Hematopoietic multipotent progenitor cell treated with erythropoietin and hydrocortisone succinate and interleukin-3 and kit ligand, for 6 days (in vitro differentiated cells): ENCODE measurements at regions not wholly inside any gene's neighbourhood (a gene's known extent, or its start where the extent isn't known, plus 50 kb on each side); places are given as distances from the start of the nearest gene placed in this dataset.
A peak's percentile ranks its signal among the peaks of the same experiment; 100 is the strongest.

Source experiments
- DNase-seq: peaks from one replicate; pipeline ENCODE4 v3.0.0-alpha.2; 2015

DNA sequence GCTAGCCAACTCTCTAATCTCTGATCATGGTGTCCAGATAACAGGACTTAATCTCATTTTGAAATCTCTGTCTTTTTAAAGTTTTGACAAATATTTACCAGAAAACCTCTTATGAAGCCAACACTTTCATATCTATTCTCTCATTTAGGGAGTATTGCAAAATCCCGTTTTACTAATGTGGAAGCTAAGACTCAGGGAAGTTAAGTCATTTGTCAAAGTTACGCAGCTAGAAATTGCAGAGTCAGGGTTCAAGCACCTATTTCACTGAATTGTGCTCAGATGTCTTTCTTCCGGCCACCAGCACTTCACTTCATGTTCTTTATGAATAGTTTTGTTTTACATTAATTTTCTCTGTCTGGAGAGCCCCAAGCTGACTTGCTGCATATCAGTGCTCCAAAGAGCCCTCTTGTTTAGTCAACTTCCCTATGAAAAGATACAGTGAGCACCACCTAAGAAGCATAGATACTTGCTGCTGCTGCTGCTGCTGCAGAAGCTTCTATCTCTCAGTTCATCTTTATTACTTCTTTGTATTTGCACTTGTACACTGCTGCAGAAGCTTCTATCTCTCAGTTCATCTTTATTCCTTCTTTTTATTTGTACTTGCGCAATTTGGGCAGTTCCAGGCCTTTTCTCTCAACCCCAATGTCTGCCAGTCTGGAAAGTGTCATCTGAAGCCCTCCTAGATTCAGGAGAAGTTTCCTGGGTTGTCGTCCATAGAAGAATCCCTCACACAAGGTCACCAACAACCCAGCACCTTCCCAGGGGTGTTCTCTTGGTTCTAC lies 329.7 kb downstream of the MAFB start:
- no peak for DNase-seq

DNA sequence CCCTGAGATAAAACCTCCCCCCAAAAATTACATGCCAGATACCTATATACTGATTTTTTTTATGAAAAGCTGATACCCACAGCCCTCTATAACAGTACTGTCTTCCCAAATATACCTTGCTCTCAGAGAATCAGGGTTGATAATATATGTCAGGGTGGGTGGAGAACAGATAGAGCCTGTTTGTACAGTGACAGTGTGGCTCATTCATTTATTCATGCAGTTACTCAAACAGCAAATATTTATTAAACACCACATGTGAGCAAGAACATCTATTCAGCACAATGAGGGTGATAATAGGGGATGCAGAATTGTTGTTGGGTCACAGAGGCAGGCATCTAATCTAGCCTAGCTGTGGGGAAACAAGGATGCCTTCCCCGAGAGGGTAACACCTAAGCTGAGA lies 334.2 kb downstream of the MAFB start:
- no peak for DNase-seq

DNA sequence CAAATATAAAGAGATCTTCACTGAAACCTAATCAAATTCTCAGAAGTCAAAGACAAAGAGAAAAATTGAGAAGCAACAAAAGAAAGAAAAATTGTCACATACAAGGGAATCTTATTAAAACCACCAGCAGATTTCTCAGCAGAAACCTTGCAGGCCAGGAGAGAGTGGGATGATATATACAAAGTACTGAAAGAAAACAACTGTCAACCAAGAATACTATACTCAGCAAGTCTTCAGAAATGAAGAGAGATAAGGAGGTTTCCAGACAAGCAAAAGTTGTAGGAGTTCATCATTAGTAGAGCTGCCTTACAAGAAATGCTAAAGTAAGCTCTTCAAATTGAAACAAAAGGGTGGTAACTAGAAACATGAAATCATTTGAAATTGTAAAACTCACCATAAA lies 345.6 kb downstream of the MAFB start:
- no peak for DNase-seq

DNA sequence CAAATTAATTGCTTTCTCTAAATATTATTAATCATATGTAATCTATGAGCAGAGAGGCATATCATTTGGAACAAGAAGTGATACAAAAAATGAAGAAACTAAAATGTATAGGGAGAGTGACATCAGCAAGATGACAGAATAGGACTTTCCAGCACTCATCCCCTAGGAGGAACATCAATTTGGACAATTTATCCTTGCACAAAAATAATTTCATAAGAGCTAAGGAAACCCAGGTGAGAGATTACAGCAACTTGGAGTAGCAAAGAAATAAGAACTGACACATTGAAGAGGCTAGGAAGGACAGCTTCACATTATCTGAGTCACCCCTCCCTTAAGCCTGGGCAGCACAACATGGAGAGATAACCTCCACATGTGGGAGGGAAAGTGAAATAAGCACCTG lies 347.5 kb downstream of the MAFB start:
- no peak for DNase-seq

DNA sequence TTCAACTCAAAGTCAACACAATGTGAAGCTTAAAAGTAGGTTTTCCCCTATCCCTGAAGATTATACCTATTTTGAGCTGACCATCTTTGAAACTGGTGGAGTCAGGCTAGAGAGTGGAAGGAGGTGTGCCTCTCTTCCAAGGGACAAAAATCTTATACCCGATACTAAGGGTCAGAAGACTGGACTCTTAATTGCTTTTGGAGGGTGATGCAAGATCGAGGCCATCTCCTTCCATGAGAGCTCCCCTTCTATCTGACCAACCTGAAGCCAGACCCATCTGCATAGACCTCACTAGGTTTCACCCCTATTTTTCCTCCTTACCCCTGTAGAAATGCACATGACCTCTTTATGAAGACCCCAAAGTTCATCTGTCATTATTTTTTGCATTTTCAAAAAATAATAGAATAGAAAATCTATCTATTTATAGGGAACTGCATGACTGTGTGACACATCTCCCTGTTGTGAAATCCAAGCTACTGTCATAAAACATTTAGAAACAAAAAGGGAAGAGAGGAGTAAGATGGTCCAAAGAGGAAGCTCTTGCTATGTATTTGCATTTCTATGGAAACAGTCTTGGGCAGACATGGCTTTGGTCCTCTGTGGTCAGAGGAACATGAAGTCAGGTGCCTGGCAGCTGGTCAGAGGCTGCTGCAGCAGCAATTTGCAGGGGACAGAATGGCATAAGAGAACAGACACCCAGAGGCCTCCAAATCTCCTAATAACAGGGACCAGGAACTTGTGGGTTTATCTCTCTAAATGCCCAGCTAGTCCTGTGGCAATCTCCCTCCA lies 349.2 kb downstream of the MAFB start:
- peak; percentile 3 for DNase-seq

DNA sequence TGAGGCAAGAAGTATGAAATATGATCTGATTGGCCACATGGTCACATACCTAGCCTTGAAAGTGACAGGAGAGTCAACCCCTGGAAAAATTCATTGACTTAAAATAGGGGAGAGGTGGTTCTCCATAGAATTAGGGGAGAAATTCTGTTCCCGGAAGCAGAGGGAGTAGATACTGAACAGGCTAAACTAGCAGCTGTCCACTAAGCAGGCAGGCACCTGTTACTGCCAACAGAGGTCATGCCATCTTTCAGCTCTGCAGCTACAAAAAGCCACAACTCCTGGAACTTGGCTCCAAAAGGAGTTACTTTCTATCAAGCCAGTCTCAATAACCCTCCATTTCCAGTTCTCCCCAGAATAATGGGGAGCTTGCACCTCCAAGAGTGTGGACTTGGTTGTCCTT lies 352.5 kb downstream of the MAFB start:
- DNase-seq: no peak

DNA sequence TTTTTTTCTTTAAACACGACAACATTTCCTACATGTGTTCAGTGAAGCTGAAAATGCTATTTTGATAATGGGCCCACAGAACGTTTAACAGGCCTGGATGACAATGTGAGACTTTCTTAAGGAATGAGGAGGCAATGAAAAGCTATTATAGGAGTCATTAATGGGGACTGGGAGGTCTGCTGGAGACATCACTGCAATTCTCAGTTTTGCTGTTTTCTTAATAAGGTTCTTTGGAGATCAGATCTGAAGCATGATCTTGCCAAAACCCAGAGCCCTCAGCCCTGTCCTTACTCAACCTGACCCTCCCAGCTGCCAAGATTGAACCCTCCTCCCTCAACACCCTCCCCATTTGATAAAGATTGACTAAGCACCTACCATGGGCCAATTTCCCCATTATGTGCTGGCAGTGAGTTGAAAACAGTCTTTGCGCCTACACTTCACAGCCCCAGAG lies 353.1 kb downstream of the MAFB start:
- no peak for DNase-seq

DNA sequence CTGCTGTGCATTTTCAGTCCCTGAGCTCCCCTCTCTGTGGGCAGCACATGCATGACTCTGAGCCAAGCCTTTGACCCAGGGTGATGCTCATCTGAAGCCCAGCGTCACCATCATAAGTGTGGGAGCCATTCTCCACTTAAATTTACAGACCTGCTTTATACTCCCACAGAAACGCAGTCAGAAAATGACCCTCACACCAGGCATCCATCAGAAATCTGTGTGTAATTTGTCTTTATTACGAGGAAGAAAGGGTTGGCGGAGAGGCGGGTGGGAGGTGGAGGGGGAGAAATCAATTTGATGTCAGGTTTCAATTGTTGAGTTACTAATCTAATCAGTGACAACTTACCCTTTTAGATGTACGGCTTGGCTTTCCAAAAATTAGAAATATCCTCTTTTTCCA lies 353.6 kb downstream of the MAFB start:
- no peak for DNase-seq

DNA sequence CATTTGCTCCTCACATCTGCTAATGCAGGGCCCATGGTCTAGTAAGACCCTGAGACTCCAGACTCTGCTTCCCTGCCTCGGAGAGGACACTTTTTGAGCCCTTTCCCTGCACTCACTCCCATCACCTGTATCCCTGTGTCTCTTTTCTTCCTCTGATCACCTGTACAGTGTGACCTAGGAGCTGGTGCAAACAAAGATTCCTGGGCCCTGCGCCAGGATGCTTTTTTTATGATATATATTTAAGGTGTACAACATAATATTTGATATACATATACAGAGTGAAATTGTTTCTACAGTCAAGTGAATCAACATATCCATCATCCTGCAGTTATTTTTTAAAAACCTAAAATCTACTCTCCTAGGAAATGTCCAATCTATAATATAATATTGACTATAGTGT lies 355.4 kb downstream of the MAFB start:
- DNase-seq: no peak

DNA sequence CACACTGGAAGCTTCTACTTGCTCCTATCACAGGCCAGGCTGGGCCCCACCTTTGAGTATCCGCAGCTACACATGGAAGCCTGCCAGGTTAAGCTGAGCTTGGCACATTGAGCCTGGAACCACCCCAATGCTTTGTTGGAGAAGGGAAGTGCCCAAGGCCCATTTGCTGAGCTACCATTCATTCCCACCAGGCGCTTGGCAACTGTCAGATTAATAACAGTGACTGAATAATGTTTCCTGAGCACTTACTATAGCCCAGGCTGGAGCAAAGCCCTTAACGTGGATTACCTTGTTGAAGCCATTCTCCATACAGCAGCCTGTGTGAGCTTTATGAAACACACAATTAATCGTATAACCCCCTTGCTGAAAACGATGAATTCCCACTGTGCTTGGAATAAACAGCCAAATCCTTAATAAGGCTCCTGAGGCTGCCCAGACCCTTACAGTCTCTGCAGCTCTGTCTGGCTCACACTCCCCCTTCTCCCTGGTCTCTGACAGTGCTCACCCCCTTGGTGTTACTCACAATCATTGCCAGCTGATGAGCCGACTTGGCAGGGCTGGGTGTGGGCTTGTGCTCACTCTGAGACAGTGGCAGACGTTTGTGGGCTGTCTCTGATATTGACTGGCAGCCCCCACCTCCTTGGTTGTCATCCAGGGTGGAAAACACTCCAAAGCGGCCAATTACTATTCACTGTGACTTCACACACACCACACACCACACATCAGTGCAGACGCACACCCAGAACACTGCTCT lies 357.1 kb downstream of the MAFB start:
- DNase-seq: no peak

DNA sequence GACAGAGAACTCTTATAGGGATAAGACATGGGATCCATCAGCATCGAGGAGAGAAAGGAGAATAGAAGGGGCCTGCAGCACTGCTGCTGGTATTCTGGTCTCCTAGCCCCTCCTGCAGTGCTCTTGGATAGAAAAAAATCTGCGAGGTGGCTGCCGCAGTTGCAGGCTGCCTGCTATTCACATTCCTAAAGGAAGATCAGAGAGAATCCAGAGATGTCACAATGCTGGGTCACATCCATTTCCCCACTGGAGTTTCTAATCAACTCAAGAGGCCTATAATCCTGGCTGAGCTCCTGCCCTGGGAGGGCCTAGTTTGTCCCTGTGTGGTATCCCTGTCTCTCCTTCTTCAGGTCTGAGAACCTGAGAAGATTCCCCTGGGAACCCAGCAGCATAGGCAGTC lies 357.8 kb downstream of the MAFB start:
- DNase-seq: no peak

DNA sequence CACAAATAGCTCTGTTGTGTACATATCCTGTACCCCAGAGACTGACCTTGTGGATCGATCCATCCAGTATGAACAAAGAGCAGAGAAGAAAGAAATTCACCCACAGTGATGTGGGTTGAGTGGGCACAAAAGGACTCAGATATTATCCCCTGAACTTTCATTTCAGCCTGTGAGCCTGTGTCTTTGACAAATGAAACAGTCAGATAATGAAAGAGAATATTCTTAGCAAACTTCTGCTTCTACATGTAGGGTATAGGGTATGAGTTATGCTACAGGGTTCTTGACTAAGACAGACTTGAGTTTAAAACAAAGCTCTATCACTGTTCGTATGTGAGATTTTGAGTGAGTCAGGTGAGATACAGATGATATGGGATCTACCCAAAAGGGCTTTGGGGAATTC lies 359.7 kb downstream of the MAFB start:
- no peak for DNase-seq

DNA sequence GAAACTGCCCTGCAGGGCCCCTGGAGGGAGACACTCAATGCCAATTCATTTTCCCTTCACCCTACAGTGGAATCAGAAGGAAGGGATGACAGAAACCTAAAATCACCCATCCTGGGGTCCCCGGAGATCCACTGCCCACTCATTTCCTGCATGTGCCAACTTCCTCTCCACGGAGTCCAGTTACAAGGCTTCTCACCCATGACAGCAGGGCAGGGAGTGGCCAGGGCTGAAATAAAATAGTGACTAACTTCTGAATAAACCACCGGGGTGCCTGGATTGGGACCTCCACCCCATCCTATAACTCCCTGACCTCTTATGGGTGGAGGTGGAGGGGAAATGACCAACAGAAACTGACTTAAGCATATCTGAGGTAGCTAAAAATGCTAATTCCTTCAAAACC lies 362.3 kb downstream of the MAFB start:
- DNase-seq: no peak

DNA sequence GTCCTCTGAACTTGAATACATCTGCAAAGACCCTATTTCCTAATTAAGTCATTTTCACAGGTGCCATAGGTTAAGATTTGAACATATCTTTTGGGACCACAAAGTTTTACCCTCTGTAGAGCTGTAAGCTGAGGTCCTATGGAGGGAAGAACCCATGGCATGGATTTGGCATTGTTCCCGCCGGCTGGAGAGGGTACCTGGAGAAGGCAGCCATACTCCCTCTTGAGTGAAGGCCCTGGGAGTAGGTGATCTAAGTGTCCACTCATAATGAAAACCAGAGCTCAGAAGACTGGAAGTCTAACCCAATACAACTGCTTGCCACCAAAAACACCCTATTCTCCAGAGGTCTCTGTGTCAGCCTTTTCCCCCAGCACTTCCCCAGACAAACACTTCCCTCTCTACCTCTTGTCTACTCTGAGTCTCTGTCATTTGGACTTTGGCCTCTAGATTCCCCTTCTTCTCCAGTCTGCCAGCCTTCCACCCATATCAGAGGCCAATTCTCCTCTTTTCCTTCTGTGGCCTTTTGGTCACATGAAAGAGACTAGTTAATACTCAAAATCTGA lies 363.9 kb downstream of the MAFB start:
- DNase-seq: no peak

DNA sequence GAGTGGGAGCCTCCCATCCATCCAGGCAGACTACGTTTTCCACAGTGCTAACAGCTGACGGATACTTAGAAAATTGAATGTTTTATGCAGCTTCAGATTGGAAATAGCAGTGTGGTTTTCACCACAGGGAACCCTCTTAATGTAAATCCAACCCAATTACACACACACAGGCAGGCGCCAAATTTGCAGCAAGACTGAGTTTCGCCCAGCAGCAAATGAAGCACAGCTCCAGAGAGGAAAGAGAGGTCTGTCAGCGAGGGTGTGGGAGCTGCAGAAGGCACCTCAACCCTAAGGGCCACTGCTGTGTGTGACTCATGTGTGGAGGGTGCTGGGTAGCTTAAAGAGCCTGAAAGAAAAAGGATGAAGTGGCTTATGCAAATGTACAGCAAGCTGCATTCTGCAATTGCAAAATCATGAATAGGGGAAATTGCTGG lies 365.7 kb downstream of the MAFB start:
- no peak for DNase-seq

DNA sequence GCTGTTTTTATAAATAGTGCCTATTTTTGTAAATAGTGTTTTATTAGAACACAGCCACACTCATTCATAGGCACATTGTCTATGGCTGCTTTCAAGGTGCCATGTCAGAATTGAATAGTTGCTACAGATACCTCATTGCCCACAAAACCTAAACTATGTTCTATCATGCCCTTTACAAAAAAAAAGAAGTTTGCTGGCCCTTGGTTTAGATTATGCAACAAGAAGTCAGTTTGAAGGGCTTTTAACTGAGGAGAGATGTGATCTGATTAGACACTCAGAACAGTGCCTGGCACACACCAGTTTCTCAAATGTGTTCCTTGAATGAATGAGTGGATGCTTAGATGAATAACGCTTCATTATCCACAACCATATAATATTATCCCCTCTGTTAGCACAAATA lies 366.1 kb downstream of the MAFB start:
- DNase-seq: no peak

DNA sequence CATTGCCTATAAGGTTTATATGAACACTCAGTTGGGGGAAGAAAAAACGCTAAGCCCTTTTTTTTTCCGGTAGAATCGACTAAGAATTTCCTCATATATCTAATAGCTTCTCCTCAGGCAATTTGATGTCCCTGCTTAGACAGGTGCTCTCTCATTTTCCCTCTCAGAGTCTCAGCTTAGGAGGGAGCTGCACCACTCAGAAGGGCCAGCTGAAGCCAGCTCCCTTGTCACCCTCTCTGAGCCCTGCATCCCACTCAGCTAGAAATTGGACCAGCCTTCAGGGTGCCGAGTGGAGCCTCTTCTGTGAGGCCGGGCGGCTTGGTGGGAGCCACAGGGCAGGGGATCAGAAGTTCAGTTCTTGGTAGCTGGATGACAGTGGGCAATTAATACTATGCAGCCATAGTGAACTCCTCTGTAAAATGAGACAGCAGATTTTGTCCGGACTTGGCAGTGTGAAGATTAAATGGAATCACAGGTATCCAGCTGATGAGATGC lies 368.5 kb downstream of the MAFB start:
- DNase-seq: no peak

DNA sequence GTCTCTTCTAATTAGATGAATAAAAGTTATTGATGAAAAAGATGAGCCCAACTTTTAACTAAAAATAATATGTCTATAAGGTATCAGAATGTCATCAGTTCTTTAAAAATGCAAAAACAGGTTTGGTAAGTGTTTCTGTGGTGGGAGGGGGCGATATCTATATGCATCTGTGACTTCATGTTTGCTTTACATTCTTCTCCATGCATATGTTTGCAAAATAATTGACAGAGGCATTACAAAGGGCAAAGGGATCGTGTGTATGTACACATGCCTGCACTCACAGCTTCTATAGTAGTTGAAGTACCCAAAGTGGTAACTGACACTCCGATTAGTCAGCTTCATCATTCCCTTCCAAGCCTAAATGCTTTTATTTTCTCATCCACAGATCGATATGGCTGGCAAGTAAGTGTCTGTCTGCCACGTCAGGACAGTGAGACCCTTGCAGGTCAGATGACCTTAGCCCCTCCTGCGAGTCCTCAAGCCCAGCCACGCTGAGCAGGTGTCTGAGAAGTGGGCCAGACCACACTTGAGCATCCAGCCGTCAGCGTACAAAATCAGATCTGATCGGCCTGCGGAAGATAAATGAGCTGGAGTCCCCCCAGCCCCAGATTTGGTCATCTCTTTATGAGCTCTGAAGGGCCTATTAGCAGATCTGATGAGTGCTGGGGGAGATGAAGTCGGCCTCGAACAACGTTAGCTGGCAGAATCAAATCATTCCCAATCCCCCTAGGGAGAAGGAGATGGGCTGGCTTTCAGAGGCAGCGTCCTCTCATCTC lies 369.1 kb downstream of the MAFB start:
- no peak for DNase-seq

DNA sequence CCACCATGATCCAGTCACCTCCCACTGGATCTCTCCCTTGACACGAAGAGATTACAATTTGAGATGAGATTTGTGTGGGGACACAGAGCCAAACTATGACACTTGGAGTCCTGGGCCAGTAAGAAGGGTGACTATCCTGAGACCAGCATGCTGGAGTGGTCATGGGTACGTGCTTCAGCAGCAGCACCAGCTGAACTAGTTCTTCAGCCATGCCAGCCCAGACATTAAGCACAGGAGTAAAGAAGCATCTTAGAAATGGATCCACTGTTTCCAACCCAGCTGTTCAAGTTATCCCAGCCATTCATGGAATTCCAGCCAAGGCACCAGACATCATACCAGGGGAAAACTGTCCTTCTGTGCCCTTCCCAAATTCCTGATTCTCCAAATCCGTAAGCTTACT lies 370.0 kb downstream of the MAFB start:
- DNase-seq: no peak

DNA sequence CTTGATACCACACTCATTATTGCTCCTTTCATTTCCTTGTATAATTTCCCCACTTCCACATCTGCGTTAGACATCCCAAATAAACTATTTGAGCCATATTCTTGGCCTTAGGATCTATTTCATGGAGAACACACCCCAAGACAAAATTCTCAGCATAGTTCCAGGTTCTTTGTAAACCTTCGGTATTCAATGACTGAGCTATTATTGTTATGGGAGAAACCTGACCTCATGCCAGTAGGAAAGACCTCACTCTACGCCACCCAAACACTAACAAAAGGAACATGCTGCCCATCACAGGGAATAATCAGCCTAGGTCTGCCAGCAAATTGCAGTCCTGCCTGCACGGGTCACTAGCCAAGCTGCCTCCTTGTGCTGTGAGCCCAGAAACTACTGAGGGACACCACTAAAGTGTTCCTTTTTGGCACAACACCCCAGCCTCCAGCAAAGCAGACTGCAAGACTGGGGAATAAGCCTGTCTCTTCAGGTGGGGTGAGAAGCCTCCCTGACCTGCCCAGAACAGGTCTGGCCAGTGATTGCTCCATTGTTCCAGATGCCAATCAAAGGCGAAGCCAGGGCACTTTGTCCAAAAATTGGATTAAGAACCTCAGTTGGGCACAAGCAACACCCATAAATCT lies 371.8 kb downstream of the MAFB start:
- no peak for DNase-seq

DNA sequence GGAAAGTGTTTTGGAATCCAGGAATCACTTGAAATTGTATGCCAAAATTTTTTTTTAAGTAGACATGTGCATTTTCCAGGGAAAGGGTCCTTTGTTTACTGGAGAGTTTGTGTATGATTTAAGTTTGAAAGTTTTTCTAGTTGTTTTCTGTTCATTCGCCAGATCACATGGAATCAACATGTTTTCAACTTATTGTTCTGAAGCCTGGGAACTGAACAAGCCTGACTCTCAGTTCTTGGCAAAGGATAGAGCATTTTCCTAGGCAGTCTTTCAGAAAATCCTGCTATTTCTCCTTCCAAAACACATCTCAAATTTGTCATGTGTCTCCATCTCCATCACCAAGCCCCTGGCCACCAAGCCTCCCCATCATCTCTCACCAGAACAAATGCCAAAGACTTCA lies 374.8 kb downstream of the MAFB start:
- DNase-seq: no peak

DNA sequence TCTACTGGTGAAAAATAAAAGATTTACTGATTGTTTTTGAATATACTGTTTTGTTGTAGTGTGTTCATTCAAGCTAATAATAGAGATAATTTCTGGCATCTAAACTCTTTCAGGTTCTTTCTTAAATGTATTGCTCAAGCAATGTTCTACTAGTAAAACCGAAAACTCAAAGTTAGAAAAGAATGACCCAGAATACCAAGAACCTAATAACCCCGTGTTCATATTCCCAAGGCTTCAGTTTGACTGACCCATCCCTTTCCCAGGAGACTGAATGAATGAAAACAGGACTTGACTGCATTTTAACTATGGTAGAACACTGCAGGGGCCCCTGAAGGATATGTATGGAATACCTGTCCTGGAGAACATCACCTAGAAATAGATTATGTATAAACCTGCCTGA lies 375.3 kb downstream of the MAFB start:
- DNase-seq: no peak
